Stomach (tissue), 4 donors: ENCODE measurements at regions not wholly inside any gene's neighbourhood (a gene's known extent, or its start where the extent isn't known, plus 50 kb on each side); places are given as distances from the start of the nearest gene placed in this dataset.

Source experiments
- POLR2A ChIP-seq, 4 donors: fragments of 450-650 bp; IDR thresholded peaks; one replicate each; pipeline ENCODE4 v1.6.1; 2016; ENCODE audit warnings: antibody characterized with exemption in 4 of 4, control low read depth in 2 of 4, mild to moderate bottlenecking in 1 of 4, moderate library complexity in 1 of 4
- POLR2AphosphoS5 ChIP-seq, 3 donors: sonication (generic); formaldehyde crosslinking; IDR thresholded peaks; one replicate each; pipeline ENCODE4 v1.6.1; 2016; ENCODE audit warnings: antibody characterized with exemption in 3 of 3
- TF ChIP-seq, protein P1 (sequence below), 7 experiments: fragments of 450-650 bp in 4 of 7; fragments of 200-600 bp in 3 of 7; sonication (generic) in 3 of 7; IDR thresholded peaks; one replicate each; pipeline ENCODE4 v1.5.1; 2016 to 2019; ENCODE audit warnings: antibody characterized with exemption in 7 of 7, control low read depth in 2 of 7, mild to moderate bottlenecking in 1 of 7

- TF ChIP-seq POLR2A (IDR thresholded peaks at IDR 0.05) (no peak), POLR2AphosphoS5 (IDR thresholded peaks at IDR 0.05) (no peak)
- TF ChIP-seq, protein P1, sequence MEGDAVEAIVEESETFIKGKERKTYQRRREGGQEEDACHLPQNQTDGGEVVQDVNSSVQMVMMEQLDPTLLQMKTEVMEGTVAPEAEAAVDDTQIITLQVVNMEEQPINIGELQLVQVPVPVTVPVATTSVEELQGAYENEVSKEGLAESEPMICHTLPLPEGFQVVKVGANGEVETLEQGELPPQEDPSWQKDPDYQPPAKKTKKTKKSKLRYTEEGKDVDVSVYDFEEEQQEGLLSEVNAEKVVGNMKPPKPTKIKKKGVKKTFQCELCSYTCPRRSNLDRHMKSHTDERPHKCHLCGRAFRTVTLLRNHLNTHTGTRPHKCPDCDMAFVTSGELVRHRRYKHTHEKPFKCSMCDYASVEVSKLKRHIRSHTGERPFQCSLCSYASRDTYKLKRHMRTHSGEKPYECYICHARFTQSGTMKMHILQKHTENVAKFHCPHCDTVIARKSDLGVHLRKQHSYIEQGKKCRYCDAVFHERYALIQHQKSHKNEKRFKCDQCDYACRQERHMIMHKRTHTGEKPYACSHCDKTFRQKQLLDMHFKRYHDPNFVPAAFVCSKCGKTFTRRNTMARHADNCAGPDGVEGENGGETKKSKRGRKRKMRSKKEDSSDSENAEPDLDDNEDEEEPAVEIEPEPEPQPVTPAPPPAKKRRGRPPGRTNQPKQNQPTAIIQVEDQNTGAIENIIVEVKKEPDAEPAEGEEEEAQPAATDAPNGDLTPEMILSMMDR (IDR thresholded peaks at IDR 0.05): no peak
Measured at GRCh38 chr16:11420895-11421294, 75.6 kb downstream of the RMI2 start.
